Ishikawa (cell line): ENCODE measurements at regions not wholly inside any gene's neighbourhood (a gene's known extent, or its start where the extent isn't known, plus 50 kb on each side); places are given as distances from the start of the nearest gene placed in this dataset.

Experiments
- CEBPB ChIP-seq: IDR thresholded peaks from 2 replicates; pipeline ENCODE4 v1.6.1; 2012
- CREB1 ChIP-seq: IDR thresholded peaks from 2 replicates; pipeline ENCODE4 v1.6.1; 2012; ENCODE audit warnings: low read depth
- EGR1 ChIP-seq: IDR thresholded peaks from 2 replicates; pipeline ENCODE4 v1.6.1; 2012
- EP300 ChIP-seq: IDR thresholded peaks from 2 replicates; pipeline ENCODE4 v1.6.1; 2012; ENCODE audit warnings: borderline replicate concordance
- FOXM1 ChIP-seq: IDR thresholded peaks from 2 replicates; pipeline ENCODE4 v1.6.1; 2012; ENCODE audit warnings: low read depth, borderline replicate concordance
- NFIC ChIP-seq: IDR thresholded peaks from 2 replicates; pipeline ENCODE4 v1.6.1; 2012
- RAD21 ChIP-seq: IDR thresholded peaks from 2 replicates; pipeline ENCODE4 v1.6.1; 2012; ENCODE audit warnings: low read depth
- REST ChIP-seq: IDR thresholded peaks from 2 replicates; pipeline ENCODE4 v1.6.1; 2012; ENCODE audit warnings: low read depth, mild to moderate bottlenecking
- TAF1 ChIP-seq: IDR thresholded peaks from 2 replicates; pipeline ENCODE4 v1.6.1; 2012; ENCODE audit warnings: low read depth, mild to moderate bottlenecking
- TCF12 ChIP-seq: IDR thresholded peaks from 2 replicates; pipeline ENCODE4 v1.6.1; 2012; ENCODE audit warnings: low read depth
- TEAD4 ChIP-seq: IDR thresholded peaks from 2 replicates; pipeline ENCODE4 v1.6.1; 2012
- YY1 ChIP-seq: IDR thresholded peaks from 2 replicates; pipeline ENCODE4 v1.6.1; 2012; ENCODE audit warnings: low read depth
- ZBTB7A ChIP-seq: IDR thresholded peaks from 2 replicates; pipeline ENCODE4 v1.6.1; 2012; ENCODE audit warnings: low read depth
- TF ChIP-seq, protein P1 (sequence below): IDR thresholded peaks from 2 replicates; pipeline ENCODE4 v1.6.1; 2012
- TF ChIP-seq, protein P2 (sequence below): IDR thresholded peaks from 2 replicates; pipeline ENCODE4 v1.6.1; 2012

DNA sequence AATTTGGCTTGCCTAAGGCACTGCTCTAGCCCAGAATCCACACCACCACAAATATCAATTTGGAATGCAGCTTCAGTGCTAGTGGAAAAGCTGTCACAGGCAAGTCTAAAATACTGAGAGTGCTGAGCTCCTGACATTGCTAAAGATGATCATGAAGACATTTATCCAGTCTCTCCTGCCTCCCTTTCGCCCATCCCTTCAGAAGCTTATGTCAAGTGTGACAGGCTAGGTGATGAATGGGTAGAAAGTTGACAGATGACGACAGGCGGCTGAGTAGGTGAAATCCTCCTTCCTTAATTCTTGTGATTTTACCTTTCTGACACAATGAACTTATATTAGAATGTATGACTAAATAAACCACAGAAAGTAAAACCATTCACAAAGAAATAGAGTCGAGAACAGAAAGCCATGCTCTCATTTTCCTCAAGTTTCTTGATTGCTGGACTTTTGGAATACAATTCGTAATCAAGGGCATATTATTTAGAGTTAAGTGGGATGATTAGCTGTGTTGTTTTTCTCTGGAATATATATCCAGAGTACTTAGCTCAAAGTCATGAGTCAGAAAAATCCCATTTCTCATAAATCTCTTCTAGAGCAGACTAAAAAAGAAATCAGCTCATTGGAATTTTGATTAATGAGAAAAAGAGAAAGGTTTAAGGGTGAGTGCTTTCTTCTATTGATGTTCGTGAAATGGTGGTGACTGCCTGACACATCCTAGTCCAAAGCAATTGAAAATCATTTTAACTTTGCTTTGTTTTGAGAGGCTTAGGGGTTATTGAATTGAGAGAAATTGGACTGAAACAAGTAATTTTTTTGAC is 1228.2 kb upstream of the CITED2 start:
- TF ChIP-seq, protein P1, sequence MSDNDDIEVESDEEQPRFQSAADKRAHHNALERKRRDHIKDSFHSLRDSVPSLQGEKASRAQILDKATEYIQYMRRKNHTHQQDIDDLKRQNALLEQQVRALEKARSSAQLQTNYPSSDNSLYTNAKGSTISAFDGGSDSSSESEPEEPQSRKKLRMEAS = no peak
- TF ChIP-seq FOXM1 (no peak), NFIC (no peak)

- TF ChIP-seq EGR1 = no peak
- no peak for TF ChIP-seq CREB1
These were observed 1226.8 kb upstream of the CITED2 start for GRCh38 chr6:140601021-140601808.

GRCh38 chr6:140599916-140600315 is 1225.5 kb upstream of the CITED2 start:
- TF ChIP-seq NFIC (no peak), FOXM1 (no peak)
- TF ChIP-seq, protein P2, sequence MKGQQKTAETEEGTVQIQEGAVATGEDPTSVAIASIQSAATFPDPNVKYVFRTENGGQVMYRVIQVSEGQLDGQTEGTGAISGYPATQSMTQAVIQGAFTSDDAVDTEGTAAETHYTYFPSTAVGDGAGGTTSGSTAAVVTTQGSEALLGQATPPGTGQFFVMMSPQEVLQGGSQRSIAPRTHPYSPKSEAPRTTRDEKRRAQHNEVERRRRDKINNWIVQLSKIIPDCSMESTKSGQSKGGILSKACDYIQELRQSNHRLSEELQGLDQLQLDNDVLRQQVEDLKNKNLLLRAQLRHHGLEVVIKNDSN = no peak

DNA sequence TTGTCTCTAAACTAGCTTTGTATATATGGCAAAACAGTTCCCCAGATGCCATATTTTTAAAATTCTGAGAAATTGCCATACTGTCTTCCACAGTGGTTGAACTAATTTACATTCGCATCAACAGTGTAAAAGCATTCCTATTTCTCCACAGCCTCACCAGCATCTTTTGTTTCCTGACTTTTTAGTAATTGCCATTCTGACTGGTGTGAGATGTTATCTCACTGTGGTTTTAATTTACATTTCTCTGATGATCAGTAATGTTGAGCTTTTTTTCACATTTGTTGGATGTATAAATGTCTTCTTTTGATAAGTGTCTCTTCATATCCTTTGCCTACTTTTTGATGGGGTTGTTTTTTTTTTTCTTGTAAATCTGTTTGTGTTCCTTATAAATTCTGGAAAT is 1222.7 kb upstream of the CITED2 start:
- TF ChIP-seq TAF1 = no peak
- TF ChIP-seq EP300 = no peak
- no peak for TF ChIP-seq RAD21
- no peak for TF ChIP-seq EGR1
- TF ChIP-seq FOXM1 = no peak
- TF ChIP-seq, protein P1 = no peak
- TF ChIP-seq TEAD4 = no peak
- TF ChIP-seq TCF12 = no peak
- no peak for TF ChIP-seq REST
- TF ChIP-seq ZBTB7A = no peak
- TF ChIP-seq CREB1 = no peak
- no peak for TF ChIP-seq NFIC
- no peak for TF ChIP-seq CEBPB
- TF ChIP-seq, protein P2 = no peak
- no peak for TF ChIP-seq YY1

DNA sequence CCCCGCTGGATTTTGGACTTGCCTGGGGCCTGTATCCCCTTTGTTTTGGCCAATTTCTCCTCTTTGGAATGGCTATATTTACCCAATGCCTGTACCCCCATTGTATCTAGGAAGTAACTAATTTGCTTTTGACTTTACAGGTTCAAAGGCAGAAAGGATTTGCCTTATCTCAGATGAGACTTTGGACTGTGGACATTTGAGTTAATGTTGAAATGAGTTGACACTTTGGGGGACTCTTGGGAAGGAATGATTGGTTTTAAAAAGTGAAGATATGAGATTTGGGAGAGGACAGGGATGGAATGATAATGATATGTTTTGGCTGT is 1220.3 kb upstream of the CITED2 start:
- TF ChIP-seq NFIC (no peak), REST (no peak), TCF12 (no peak), EGR1 (no peak), EP300 (no peak), YY1 (no peak), ZBTB7A (no peak), CREB1 (no peak), CEBPB (no peak), RAD21 (no peak), TAF1 (no peak), FOXM1 (no peak), TEAD4 (no peak)
- TF ChIP-seq, protein P1 = no peak
- TF ChIP-seq, protein P2 = no peak
